ENCODE measurements at regions not wholly inside any gene's neighbourhood (a gene's known extent, or its start where the extent isn't known, plus 50 kb on each side); places are given as distances from the start of the nearest gene placed in this dataset.
"Not testable (repeated sequence)": the region's sequence is repeated elsewhere in the genome, so short reads cannot be mapped to it uniquely, and the experiment has no call there.

DNA sequence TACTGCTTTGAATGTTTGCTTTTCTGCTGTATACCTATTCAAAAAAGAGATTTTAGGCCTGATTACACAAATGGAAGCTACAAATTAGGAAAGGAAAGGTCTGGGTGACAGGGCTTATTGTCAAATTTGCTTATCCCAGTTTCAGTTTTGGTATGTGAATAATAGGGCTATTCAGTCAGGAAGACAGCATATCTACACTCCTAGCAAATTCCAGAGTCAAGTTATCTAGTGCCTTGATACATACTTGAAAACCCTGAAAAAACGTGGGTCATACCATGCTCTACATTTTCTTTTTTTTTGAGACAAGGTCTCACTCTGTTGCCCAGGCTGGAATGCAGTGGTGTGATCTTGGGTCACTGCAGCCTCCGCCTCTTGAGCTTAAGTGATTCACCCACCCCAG lies 59.2 kb upstream of the CCDC180 start:
- not testable (repeated sequence) for DNase-seq

DNA sequence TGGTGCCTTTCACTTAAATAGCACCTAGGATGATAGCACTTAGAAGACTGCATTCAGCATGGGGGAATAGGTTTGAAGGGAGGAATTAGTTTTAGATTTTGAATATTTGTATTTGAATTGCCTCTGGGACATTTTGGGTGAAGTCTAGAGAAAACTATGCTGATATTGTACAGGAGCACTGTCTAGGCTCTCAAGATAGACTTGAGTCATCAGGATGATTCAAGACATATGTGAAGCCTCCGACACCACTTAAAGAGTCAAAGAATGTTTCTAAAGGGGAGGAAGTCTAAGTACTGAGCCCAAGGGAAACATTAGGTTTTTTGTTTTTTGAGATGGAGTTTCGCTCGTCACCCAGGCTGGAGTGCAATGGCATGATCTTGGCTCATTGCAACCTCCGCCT lies 63.9 kb upstream of the CCDC180 start:
- DNase-seq, result no peak

DNA sequence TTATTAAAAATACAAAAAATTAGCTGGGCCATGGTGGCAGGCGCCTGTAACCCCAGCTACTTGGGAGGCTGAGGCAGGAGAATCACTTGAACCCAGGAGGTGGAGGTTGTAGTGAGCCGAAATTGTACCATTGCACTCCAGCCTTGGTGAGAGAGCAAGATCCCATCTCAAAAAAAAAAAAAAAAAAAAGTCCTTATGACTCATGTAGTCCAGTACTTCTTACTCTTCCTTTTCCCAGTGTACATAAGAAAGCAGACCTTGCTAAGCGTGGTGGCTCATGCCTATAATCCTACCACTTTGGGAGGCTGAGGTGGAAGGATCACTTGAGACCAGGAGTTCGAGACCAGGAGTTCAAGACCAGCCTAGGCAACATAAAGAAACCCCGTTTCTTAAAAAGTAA lies 66.0 kb upstream of the CCDC180 start:
- not testable (repeated sequence) for DNase-seq

DNA sequence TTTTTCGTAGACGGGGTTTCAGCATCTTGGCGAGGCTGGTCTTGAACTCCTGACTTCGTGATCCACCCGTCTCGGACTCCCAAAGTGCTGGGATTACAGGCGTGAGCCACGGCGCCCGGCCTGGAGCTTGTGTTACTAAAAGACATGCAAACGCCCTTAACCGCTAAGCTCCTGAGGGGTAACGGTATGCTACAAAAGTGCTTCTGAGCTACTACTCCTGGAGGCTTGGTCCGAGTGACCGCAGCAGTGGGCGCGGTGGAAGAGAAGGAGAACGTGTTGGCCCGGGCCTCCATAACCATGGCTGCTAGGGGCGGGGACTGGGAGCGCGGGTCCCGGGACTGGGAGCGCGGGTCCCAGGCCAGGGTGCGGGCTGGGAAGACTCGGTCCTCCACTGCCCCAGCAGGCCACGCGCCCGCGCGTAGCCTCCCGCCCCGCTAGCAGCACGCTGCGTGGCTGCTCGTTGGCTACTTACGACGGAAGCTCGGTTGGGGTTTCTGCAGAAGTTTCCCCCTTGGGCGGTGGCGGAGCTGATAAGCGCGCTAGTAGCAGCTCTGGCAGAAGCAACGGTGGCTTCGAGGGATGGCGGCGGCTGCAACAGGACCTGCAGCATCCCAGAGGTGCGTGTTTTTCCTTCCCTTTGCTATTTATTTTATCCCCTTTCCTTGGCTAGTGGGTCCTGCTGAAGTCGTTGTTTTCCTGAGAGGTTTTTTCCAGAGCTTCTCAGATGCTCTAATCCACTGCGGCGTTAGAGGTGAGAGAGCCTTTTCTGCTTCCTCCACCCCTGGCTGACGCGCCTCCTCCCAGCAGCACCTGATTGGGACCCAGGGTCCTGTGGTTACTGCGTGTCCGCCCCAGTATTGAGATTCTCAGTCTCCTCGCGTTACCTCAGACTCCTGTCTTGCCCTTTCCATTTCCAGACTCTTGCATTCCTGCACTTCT lies 69.2 kb upstream of the CCDC180 start:
- peak; percentile 88 for DNase-seq

DNA sequence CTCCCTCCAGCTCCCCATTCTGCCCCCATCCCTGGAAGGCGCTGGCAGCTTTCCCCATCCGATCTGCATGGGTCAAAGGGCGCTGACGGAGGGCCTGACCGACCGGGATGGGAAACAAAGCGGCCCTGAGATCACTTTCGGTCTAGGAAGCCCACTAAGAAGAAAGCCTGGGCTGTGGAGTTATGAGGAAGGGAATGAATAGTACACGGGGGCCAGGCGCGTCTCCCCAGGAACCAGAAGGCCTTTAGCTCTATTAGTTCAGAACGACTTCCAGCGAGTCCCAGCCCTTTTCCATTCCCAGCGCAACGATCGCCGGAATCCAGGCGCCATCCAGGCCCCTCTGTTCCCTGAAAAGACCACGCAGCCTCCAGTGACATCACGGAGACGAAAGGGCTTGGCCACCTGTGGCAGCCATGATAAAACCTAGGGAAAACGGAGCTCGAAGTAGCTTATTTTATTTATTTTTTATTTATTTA lies 70.1 kb upstream of the CCDC180 start:
- no peak for DNase-seq

DNA sequence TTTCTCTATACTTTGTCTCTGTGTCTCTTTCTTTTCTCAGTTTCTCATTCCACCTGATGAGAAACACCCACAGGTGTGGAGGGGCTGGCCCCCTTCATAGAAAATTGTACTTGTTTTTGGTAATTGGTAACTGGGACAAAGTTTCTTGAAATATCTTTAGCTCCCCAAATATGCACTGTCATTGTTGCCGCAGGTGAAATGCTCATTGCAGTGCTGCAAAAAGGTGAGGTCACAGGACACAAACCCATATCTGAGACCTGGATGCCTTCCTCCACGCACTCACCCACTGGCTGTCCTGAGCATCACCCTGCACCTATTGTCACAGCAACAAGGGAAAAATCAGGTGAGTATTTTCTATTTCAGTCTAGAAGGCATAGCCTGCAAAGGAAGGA lies 74.5 kb upstream of the CCDC180 start:
- DNase-seq, result not testable (repeated sequence)

DNA sequence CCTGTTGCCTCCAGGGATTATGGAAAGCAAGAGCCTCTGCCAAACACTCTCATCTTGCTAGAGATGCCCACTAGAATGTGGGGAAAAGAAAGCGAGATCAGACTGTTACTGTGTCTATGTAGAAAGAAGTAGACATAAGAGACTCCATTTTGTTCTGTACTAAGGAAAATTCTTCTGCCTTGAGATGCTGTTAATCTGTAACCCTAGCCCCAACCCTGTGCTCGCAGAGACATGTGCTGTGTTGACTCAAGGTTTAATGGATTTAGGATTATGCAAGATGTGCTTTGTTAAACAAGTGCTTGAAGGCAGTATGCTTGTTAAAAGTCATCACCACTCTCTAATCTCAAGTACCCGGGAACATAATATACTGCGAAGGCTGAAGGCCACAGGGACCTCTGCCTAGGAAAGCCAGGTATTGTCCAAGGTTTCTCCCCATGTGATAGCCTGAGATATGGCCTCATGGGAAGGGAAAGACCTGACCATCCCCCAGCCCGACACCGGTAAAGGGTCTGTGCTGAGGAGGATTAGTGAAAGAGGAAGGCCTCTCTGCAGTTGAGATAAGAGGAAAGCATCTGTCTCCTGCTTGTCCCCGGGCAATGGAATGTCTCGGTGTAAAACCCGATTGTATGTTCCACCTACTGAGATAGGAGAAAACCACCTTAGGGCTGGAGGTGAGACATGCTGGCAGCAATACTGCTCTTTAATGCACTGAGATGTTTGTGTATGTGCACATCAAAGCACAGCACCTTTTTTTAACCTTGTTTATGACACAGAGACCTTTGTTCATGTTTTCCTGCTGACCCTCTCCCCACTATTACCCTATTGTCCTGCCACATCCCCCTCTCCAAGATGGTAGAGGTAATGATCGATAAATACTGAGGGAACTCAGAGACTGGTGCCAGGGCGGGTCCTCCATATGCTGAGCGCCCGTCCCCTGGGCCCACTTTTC lies 75.1 kb upstream of the CCDC180 start:
- DNase-seq, result not testable (repeated sequence)

DNA sequence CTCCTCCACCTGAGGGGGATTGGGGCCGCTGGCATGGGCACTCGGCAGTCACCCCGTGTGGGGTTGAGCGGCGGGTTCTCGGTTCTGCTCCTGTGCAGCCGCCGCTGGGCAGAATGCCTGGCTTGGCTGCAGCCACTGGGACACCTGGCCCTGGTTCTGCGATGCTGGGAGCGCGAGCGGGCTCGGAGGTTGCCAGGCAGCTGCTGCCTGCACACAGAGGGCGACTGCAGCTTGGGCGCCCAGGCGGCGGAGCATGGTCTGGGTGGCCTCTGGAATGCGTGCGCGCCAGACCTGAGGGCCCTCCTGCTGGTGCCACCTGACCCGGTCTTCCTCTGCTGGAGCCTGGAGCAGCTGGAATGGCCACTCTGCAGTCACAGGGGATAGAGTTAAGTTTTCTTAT lies 85.1 kb upstream of the CCDC180 start:
- DNase-seq, result not testable (repeated sequence)

DNA sequence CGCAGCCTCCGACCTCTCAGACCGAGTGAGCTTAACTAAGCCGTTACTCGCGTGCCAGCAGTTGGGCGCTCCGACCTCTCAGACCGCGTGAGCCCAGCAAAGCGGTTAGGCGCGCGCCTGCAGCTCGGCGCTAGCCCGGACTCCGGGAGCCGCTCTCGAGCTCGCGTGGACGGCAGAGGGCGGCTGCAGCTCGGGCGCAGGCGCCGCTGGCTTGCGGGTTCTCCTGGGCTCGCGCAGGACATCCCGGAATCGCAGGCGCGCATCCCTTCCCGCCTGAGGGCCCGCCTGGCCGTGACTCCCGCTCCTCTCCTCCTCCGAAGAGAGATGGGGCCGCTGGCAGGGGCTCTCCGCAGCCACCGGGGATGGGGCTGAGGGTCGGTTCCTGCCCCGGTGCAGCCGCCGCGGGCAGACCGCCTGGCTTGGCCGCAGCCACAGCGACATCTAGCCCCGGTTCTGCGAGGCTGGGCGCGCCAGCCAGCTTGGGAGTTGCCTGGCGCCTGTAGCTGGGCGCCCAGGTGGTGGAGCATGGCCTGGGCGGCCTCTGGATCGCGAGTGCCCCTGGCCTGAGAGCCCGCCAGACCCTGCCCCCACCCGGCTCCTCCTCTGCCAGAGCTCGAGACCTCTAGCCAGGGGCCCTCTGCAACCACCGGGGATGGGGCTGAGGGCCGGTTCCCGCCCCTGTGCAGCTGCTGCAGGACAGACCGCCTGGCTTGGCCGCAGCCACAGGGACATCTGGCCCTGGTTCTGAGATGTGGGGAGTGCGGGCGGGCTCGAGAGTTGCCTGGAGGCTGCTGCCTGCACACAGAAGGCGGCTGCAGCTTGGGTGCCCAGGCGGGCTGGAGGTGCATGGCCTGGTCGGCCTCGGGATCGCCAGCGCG lies 85.7 kb upstream of the CCDC180 start:
- DNase-seq, result peak; percentile 80

DNA sequence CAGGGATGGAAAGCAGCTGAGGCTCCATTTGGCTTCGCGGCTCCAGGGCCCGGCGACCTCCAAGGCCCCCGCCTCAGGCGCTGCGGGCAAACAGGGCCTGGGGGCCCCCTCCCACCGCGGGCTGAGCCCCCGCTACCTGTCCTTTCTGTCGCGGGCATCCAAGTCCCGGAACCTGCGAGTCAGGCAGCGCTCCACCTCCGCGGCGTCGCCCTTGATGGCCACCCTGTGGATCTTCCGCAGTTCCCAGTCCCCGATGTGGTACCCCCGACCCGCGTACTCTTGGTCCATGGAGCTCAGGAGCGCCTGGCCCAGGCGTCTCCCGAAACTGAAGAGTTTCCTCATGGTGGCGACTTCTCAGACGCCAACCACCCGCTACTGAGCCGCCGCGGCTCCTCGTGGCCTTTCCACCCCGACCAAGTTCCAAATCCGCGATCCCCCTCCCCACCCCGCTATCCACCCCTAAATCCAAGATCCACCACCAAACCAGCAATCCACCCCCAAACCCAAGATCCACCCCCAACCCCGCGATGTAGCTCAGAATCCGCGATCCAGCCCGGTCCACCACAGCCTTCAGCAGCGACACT lies 86.5 kb upstream of the CCDC180 start:
- no peak for DNase-seq

DNA sequence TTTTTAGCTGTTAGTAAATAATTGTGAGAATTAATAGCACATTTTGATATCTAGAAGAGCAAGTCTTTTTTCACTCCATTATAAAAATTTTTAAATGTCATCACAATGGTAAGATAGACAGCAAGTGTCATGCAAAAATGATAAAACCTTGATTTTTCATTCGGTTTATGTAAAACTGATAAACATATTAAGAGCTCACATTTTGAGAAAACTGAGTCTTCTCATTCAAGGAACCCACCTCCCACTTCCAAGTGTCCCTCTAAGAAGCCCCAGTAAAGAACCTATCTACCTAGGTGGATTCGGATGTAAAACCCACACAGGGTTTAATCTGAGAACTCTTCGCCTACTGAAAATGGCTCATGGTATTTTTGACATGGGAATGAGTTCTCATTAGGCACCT lies 87.1 kb upstream of the CCDC180 start:
- DNase-seq, result not testable (repeated sequence)

DNA sequence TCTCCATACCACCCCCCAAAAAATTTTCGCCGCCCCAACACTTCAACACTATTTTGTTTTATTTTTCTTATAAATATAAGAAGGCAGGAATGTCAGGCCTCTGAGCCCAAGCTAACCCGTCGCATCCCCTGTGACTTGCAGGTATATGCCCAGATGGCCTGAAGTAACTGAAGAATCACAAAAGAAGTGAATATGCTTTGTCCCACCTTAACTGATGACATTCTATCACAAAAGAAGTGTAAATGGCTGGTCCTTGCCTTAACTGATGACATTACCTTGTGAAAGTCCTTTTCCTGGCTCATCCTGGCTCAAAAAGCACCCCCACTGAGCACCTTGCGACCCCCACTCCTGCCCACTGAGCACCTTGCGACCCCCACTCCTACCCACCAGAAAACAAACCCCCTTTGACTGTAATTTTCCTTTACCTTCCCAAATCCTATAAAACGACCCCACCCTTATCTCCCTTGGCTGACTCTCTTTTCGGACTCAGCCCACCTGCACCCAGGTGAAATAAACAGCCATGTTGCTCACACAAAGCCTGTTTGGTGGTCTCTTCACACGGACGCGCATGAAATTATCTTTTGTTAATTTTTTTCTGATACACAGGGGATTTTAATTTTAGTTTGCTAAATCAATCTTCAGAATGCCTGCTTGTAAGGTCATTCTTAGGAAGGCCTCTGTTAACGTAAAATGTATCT lies 87.9 kb upstream of the CCDC180 start:
- DNase-seq, result not testable (repeated sequence)

DNA sequence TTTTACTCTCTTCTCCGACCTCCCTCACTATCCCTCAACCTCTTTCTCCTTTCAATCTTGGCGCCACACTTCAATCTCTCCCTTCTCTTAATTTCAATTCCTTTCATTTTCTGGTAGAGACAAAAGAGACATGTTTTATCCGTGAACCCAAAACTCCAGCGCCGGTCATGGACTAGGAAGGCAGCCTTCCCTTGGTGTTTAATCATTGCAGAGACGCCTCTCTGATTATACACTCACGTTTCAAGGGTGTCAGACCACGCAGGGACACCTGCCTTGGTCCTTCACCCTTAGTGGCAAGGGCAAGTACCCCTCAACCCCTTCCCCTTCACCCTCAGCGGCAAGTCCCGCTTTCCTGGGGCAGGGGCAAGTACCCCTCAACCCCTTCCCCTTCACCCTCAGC lies 92.3 kb upstream of the CCDC180 start:
- DNase-seq, result not testable (repeated sequence)

DNA sequence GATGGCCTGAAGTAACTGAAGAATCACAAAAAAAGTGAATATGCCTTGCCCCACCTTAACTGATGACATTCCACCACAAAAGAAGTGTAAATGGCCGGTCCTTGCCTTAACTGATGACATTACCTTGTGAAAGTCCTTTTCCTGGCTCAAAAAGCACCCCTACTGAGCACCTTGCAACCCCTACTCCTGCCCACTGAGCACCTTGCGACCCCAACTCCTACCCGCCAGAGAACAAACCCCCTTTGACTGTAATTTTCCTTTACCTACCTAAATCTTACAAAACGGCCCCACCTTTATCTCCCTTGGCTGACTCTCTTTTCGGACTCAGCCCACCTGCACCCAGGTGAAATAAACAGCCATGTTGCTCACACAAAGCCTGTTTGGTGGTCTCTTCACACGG lies 92.9 kb upstream of the CCDC180 start:
- DNase-seq, result not testable (repeated sequence)

DNA sequence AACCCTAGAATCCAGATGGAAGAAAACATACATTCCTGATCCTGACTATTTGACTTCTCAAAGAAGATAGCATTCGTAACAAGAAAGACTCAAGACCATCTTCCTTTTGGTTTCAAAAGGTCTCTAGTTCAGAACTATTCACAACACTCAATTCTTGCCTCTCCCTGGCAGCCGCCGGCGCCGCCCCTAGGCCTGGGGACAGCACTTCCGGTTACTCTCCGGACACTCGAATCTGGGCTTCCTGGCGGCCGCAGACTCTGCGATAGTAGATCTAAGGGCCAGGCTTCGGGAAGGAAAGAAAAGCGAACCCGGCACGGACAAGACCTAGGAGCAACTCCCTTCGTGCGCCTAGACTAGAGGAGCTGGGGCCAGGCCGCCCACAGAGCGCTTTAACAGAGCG lies 107.8 kb upstream of the CCDC180 start:
- DNase-seq, result not testable (repeated sequence)

DNA sequence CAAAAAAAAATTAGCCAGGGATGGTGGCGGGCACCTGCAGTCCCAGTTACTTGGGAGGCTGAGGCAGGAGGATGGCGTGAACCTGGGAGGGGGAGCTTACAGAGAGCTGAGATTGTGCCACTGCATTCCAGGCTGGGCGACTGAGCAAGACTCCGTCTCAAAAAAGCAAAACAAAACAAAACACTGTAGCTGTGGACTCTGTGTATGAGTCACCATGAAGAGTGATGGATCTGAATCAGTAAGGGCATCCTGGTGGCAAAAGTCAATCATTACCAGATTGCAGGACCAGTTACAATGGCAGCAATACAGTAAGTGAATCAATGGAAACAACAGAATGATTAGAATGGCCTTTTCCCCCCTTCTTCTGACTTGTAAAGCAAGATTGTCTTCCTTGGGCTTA lies 113.7 kb upstream of the CCDC180 start:
- DNase-seq, result not testable (repeated sequence)

DNA sequence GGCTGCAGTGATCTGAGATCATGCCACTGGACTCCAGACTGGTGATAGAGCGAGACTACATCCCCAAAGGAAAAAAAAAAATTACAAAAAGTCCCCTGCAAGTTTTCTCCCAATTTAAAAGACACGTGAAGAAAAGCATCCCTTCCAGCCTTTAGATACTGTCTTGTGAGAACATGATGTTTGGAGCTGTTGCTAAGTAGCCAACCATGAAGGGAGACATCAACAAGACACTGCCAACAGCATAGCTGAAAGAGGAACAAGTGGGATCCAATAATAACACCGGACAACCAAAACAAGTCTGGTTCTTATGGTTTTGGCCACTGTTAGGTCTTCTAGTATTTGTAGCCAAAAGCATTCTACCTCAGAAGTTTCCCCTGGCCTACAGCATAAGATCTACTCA lies 118.9 kb upstream of the CCDC180 start:
- no peak for DNase-seq

DNA sequence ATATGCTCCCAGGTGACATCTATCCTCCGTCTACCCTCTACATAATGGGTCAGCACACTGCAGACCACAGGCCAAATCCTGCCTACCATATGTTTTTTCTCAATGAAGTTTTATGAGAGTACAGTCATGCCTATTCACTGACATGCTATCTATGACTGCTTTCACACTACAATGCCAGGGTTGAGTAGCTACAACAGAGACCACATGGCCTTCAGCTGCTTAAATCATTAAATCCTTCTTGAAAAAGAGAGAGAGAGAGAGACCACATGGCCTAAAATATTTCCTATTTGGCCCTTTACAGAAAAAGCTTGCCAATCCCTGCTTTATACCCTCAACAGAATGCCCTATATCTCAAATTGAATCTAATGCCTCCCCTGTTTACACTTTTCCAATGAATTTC lies 119.8 kb upstream of the CCDC180 start:
- DNase-seq, result not testable (repeated sequence)

DNA sequence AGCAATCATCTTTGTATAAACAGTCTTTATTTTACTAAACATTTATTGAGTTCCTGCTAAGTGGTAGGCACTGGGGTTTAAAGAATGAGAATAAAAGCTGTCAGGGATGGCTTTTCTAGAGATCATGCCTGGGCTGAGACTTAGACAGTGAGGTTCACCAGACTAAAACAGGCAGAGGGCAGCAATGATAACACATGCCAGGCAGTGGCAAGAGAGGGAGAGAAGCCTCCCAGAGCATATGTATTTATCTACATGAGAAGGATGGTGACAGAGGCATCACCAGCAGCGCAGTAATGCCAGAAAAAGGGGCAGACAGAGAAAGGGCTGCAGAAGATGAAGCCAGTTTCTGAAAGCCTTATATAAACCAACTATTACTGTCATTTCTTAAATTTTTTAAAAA lies 121.0 kb upstream of the CCDC180 start:
- no peak for DNase-seq

DNA sequence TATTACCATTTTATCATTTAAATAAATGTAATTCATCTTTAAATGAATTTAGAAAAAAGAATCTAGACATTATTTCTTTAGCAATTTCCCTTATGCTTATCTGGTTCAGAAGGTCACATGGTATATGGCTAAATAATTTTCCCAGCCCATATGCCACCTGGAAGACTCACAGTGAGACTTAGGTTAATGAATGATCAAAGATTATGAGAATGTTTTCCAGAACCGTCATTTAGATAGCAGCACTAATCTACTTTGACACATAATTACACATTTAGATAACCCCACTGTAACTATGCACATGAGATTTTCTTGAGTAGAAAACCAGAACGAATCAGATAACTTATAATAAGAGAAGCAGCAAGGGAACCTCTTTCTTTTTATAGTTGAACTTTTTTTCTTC lies 124.9 kb upstream of the CCDC180 start:
- not testable (repeated sequence) for DNase-seq

DNA sequence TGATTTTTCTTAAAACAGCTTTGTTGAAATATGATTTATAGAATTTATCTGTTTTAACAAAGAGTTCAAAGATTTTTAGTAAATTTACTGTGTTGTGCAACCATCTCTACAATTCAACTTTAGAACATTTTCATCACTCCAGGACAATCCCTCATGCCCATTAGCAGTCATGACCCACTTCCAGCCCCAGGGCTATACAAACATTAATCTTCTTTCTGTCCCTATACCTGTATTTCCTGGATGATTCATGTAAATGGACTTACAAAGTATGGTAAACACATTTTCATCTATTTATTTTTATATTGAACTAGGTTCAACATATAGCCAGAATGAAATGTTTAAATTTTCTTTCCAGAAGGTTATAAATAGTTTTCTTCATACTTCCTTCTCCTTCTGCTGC lies 127.8 kb upstream of the CCDC180 start:
- no peak for DNase-seq
